Activated CD4-positive, alpha-beta T cell treated with anti-CD3 and anti-CD28 coated beads for 24 hours (primary cell): ENCODE measurements at regions not wholly inside any gene's neighbourhood (a gene's known extent, or its start where the extent isn't known, plus 50 kb on each side); places are given as distances from the start of the nearest gene placed in this dataset.

Experiments
- DNase-seq, 2 donors: peaks; one replicate each; pipeline ENCODE4 v3.0.0-alpha.2; 2020; ENCODE audit warnings: low read depth in 2 of 2

GRCh38 chr13:111556496-111556895 is 236.1 kb downstream of the TEX29 start:
- DNase-seq, result no peak

- no peak for DNase-seq
Measured at GRCh38 chr13:111557921-111558699, 237.7 kb downstream of the TEX29 start.

GRCh38 chr13:111558700-111559088 is 238.3 kb downstream of the TEX29 start:
- no peak for DNase-seq

- no peak for DNase-seq
Measured at GRCh38 chr13:111559612-111560403, 239.4 kb downstream of the TEX29 start.

- DNase-seq, result no peak
Measured at GRCh38 chr13:111561091-111561781, 240.8 kb downstream of the TEX29 start.

- no peak for DNase-seq
Measured at GRCh38 chr13:111562716-111563115, 242.3 kb downstream of the TEX29 start.

GRCh38 chr13:111564606-111565005 is 244.2 kb downstream of the TEX29 start:
- DNase-seq, result no peak

- no peak for DNase-seq
Measured at GRCh38 chr13:111565400-111565799, 245.0 kb downstream of the TEX29 start.

- DNase-seq, result no peak
Measured at GRCh38 chr13:111566567-111566966, 246.1 kb downstream of the TEX29 start.

GRCh38 chr13:111567637-111568036 is 247.2 kb downstream of the TEX29 start:
- DNase-seq, result no peak

- no peak for DNase-seq
Measured at GRCh38 chr13:111568290-111568689, 247.8 kb downstream of the TEX29 start.

GRCh38 chr13:111570911-111571310 is 250.5 kb downstream of the TEX29 start:
- no peak for DNase-seq

GRCh38 chr13:111572956-111573761 is 252.7 kb downstream of the TEX29 start:
- DNase-seq, result no peak

GRCh38 chr13:111573801-111574200 is 253.4 kb downstream of the TEX29 start:
- no peak for DNase-seq

GRCh38 chr13:111575276-111575675 is 254.8 kb downstream of the TEX29 start:
- no peak for DNase-seq

GRCh38 chr13:111575719-111576118 is 255.3 kb downstream of the TEX29 start:
- no peak for DNase-seq

- no peak for DNase-seq
Measured at GRCh38 chr13:111577208-111577828, 256.9 kb downstream of the TEX29 start.

- DNase-seq, result no peak
Measured at GRCh38 chr13:111577956-111578605, 257.6 kb downstream of the TEX29 start.

GRCh38 chr13:111584101-111584672 is 263.7 kb downstream of the TEX29 start:
- DNase-seq, result no peak

- no peak for DNase-seq
Measured at GRCh38 chr13:111584870-111585269, 264.4 kb downstream of the TEX29 start.
